HG03175 (cell line): ENCODE measurements at regions not wholly inside any gene's neighbourhood (a gene's known extent, or its start where the extent isn't known, plus 50 kb on each side); places are given as distances from the start of the nearest gene placed in this dataset.
"Not testable (repeated sequence)": the region's sequence is repeated elsewhere in the genome, so short reads cannot be mapped to it uniquely, and the experiment has no call there.

ENCODE experiments used
- ATAC-seq: cut with Tn5 transposase; IDR thresholded peaks from one replicate; pipeline ENCODE4 v1.9.1; 2021; ENCODE audit warnings: mild to moderate bottlenecking, moderate library complexity; ENCODE audit not compliant: unreplicated experiment

DNA sequence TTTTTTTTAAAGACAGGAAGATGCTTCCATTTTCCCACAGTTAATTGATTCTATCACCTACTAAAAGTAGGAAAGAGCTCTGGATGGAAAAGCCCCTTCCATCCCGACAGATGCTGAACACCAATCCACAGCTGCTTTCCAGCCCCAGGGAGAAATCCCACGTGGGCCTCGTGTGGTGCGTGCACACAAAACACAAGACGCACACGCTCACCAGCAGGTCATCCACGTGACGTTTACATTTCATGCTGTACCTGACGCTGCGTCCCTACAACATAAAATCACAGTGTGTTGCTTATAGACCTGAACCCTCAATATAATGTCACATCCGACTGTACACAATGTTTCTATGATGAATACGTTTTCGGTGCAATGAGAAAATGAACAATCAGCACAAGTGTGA lies 50.2 kb upstream of the DACT2 start:
- ATAC-seq = no peak

DNA sequence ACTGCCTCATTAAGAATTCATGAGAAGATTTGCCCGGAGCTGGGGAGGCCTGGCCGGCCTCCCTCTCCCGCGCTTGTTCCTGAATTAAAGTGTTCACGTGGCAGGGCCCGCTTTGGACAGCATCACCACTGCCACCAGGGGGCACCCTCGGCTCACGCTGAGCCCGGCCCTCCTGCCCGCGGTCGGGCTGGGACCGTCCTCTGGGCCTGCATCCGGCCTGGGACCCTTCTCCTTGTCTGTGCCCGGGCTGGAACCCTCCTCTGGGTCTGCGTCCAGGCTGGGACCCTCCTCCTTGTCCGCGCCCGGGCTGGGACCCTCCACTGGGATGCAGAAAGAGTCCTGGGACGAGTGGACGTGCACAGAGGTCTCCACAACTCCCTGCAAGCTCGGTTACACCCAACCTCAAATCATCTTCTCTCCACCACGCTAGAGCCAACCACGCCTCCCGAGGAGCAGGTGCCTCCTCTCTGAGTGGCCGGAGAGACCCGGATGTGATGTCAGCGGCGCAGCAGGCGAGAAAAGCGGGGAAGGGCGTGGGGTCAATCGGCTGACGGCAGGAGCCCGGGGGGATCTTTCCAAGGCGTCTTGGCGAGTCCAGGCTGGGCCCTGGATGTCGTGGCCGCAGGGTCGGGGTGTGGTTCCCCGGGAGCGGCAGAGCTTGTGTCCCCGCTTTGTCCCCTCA lies 50.9 kb upstream of the DACT2 start:
- ATAC-seq = peak; percentile 66

DNA sequence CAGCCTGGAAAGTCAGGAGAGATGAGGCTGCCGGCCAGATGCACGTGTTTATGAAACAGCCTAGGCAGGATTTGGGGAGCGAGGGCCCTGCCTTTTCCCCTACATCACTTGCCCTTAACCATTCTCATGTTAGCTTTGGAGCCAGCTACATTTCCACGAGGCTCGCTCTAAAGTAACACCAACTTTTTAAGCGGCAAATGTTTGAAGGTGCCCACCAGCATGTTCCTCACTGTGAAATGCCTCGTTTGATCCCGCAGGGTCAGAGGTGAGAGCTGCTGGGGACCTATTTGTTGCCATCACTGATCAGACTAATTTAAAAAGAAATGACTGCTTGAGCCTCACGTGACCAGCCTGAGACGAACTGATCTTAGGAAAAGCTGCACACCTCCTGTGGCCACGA lies 51.6 kb upstream of the DACT2 start:
- no peak for ATAC-seq

DNA sequence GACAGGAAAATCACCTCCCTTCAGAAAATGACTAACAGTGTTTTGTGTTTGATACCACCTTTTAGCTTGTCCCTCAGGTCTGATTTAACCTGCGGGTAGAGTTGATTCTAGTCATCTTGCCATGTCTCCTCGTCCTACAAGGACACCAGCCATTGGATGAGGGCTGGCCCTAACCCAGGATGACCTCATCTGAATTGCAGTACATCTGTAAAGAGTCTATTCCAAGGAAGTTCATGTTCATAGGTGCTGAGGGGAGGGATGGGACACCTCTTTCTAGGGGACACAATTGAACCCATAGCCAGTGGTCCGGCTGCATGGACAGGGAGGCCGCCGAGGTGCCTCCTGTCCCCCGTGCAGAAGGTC lies 52.0 kb upstream of the DACT2 start:
- no peak for ATAC-seq

DNA sequence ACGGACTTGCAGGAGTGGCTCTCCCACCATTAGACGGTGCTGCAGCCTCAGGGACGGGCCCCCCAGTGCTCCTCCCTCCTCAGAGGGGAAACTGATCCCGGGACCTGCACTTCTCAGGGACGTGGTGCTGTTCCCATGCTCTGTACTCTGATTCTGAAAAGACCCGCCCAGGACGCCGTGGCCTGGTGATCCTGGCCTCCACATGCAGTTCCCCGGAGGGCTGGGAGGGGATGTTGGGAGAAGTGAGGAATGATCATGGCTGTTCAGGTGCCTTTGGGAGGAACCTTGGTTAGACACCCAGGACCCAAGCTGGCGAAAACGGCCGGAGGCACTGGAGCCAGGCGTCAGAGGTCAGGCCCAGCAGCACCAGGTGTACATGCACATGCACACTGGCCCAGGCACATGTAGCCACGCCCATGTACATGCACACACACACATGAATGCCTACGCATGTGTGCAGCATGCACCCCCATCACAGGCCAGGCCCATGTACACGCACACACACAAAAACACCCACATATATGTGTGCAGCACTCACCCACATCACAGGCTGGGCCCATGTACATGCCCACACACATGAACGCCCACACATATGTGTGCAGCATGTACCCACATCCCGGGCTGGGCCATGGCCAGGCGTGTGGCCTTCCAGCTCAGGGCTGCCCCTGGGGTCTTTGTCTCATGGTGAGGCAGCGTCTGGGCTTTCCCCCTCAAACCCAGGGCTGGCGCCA lies 52.6 kb upstream of the DACT2 start:
- no peak for ATAC-seq

DNA sequence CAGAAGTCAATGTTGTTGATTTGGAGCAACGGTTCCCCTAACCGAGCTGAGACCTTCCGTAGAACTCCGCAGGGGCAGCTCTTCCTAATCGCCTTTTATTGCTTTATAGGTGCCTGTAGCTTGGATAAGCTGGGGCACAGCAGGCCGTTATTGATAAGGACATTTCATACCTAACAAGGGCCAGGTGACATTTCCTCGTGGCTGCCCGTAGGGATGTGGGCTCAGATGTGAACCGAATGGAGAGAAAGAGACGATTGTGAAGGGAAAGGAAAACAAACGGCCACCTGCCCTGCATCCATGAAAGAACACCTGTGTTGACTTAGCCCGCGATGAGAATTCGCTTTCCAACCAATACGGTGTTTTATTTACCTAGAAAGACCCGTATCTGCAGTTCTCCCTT lies 53.3 kb upstream of the DACT2 start:
- ATAC-seq = no peak

- no peak for ATAC-seq
These were observed 53.8 kb upstream of the DACT2 start for GRCh38 chr6:168373389-168373788.

- no peak for ATAC-seq
These were observed 54.5 kb upstream of the DACT2 start for GRCh38 chr6:168374051-168374502.

DNA sequence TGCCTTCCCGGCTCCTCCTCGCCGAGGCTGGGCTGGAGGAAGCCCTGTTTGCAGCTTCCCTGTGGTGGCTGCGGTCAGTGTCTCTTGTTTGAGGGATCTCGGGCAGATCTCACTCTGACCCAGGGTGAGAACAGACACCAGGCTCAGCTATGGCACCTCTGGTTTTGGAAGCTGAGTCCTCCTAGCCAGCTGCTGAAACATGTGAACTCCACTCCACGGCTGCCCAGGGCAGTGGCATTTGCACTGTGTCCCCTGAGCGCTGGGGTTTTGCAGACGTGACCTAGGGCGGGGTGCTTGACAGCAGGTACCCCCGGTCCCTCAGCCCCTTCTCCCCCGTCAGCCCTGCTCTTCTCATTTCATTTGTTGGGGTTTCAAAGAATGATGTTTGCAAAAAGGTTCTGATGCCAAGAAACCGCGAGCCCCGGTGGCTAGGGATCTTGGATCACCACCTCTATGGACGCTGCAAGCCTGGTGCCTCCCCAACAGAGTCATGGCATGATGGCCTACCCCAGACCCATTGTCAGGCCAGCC lies 55.0 kb upstream of the DACT2 start:
- no peak for ATAC-seq

- ATAC-seq = no peak
These were observed 56.5 kb upstream of the DACT2 start for GRCh38 chr6:168376120-168376519.

GRCh38 chr6:168376811-168377483 lies 57.4 kb upstream of the DACT2 start:
- ATAC-seq = no peak

DNA sequence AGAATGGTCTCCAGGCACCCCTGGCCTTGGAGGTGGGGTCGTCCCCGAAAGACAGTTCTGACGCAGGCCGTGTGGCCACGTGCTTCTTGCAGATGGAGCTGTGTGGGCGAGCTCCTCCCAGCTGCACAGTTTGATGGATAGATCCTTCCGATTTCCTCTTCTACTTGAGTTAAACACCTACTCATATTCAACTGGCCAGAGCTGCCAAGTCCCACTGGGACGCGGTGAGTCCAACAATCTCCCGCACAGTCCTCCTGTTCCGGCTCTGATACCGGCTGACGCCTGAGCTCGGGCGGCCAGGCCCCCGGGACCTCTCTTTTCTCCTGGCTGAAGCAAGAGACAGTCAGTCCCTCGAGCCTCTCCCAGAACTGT lies 57.9 kb upstream of the DACT2 start:
- no peak for ATAC-seq

DNA sequence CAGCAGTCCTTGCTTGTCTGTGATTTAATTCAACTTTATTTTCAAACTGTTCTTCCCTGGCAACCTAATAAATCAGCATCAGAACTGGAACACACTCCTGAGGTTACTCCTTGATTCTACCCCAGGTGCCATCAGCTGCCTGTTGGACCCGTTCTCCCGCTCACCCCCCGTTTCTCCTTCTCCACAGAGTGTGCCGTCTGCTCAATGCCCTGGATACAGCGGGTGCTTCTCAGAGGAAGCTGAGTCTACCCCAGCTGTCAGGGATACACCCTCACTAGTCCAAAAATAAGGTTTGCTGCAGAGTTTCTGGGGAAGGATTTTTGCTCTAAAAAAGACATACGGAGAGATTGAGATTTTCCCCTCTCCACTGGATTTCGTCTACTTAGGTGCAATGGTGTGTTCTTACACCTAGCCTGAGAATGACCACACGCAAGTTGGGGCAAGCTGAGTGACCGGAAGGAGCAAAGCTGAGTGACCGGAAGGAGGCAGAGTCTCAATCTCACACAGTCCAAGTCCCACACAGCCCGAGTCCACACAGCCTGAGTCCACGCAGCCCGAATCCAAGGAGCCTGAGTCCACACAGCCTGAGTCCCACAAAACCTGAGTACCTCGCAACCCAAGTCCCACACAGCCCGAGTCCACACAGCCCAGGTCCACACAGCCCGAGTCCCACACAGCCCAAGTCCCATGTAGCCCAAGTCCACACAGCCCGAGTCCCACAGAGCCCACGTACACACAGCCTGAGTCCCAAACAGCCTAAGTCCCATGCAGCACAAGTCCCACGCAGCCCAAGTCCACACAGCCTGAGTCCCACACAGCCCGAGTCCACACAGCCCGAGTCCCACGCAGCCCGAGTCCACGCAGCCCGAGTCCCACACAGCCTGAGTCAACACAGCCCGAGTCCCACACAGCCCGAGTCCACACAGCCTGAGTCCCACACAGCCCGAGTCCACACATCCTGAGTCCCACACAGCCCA lies 58.6 kb upstream of the DACT2 start:
- ATAC-seq = no peak

DNA sequence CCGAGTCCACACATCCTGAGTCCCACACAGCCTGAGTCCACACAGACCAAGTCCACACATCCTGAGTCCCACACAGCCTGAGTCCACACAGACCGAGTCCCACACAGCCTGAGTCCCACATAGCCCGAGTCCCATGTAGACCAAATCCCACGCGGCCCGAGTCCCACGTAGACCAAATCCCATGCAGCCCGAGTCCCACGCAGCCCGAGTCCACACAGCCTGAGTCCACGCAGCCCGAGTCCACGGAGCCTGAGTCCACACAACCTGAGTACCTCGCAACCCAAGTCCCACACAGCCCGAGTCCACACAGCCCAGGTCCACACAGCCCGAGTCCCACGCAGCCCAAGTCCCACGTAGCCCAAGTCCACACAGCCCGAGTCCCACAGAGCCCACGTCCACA lies 60.0 kb upstream of the DACT2 start:
- not testable (repeated sequence) for ATAC-seq

DNA sequence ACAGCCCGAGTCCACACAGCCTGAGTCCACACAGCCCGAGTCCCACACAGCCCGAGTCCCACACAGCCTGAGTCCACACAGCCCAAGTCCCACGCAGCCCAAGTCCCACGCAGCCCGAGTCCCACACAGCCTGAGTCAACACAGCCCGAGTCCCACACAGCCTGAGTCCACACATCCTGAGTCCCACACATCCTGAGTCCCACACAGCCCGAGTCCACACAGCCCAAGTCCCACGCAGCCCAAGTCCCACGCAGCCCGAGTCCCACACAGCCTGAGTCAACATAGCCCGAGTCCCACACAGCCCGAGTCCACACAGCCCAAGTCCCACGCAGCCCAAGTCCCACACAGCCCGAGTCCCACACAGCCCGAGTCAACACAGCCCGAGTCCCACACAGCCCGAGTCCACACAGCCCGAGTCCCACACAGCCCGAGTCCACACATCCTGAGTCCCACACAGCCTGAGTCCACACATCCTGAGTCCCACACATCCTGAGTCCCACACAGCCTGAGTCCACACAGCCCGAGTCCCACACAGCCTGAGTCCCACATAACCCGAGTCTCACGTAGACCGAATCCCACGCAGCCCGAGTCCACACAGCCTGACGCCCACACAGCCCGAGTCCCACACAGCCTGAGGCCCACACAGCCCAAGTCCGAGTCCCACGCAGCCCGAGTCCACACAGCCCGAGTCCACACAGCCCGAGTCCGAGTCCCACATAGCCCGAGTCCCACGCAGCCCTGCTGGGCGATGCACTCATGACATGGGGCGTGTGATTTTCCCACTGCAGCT lies 60.6 kb upstream of the SMOC2 start:
- not testable (repeated sequence) for ATAC-seq

DNA sequence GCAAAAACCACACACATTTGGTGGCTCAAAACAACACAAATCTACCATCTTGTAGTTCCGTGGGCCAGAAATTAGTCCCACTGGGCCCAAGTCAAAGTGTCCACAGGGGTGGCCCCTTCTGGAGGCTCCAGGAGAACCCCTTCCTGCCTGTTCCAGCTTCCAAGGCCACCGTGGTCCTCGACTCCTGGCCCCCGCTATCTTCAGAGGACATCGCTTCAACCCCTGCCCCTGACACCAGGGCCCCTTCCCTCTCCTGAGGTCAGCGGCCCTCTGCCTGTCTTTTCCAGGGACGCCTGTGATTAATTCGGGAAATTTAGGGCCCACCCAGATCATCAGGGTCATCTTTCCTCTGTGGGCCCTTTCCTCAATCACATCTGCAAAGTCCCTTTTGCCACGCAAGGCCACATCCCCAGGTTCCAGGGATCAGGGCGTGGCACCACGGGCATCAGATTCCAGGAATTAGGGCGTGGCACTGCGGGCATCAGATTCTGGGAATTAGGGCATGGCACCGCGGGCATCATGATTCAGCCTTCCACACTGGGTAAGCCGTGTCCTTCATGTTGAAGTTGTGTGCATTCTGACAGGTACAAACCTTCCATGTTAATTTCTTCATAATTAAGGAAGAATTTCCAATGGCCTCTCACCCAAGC lies 59.9 kb upstream of the SMOC2 start:
- no peak for ATAC-seq

DNA sequence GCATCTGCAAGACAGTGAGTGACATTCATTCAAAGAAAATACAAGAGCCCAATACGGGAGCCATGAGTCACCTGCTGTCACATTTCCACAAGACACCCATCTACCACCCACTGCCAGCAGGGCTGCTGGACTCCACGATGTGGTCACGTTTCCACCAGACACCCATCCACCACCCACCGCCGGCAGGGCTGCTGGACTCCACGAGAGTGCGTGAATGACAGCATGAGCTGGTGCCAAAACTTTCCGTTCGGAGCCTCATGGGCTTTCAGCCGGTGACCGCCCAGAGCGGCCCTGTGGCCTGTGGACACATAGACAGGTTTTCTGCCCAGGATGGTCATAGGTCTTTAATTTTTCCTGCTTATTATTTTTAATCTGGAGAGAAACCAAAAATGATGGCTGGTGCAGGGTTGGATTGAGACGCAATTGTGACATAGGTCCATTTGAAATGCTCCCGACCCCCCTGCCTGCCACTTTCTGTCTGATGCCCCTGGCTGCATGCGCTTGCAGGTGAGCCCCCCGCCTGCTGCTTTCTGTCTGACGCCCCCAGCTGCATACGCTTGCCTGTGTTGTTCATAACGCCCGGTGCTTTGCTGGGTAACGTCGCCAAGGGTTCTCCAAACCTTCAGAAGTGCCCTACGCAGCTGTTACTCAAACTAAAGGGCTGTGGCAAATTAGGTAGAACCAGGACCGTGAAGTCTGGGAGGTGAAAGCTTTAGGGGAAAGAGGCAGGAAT lies 59.1 kb upstream of the SMOC2 start:
- ATAC-seq = no peak

DNA sequence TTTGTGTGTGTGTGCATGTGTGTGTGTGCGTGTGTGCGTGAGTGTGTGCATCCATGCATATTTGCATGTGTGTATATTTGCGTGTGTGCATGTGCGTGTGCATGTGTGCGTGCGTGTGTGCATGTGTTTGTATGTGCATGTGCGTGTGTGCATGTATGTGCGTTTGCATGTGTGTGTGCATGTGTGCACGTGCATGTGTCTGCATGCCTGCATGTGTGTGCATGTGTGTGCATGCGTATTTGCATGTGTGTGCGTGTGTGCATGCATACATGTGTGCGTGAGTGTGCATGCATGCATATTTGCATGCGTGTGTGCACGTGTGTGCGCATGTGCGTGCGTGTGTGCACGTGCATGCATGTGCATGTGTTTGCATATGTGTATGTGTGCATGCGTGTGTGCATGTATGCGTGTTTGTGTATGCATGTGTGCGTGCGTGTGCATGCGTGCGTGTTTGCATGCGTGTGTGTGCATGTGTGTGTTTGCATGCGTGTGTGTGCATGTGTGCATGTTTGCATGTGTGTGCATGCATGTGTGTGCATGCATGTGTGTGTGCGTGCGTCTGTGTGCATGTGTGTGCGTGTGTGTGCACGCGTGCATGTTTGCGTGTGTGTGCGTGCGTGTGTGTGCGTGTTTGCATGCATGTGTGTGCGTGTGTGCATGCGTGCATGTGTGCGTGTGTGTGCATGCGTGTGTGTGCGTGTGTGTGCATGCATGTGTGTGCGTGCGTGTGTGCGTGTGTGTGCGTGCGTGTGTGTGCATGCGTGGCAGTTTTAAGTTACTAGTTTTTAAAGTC lies 57.7 kb upstream of the SMOC2 start:
- ATAC-seq = no peak
